ENCODE measurements at regions not wholly inside any gene's neighbourhood (a gene's known extent, or its start where the extent isn't known, plus 50 kb on each side); places are given as distances from the start of the nearest gene placed in this dataset. TPM values are rescaled to one million over a fixed set of nuclear protein-coding genes. Genes with fewer than 3 reads are reported as not detected.

Small RNAs in the stretch of these regions (small RNA-seq; reads per million reads assigned to genes)
- not detected for gene RNU6-679P (ENCODE audit: low read depth)

Data from mesenchymal stem cell (in vitro differentiated cells and primary cell).